Activated naive CD4-positive, alpha-beta T cell treated with anti-CD3 and anti-CD28 coated beads for 36 hours (primary cell): ENCODE measurements at regions not wholly inside any gene's neighbourhood (a gene's known extent, or its start where the extent isn't known, plus 50 kb on each side); places are given as distances from the start of the nearest gene placed in this dataset.

Experiments used
- CTCF ChIA-PET: fragments of 350-600 bp; sonication (Branson Sonifier 250); formaldehyde crosslinking; loops from one replicate; lab custom pipeline; 2021; ENCODE audit warnings: antibody characterized with exemption; lab: Charles Lee
- DNase-seq: peaks from one replicate; pipeline ENCODE4 v3.0.0-alpha.2; 2020
- H3K27ac Mint-ChIP-seq: one replicate; pipeline ENCODE4 v1.8.0; 2021; ENCODE audit warnings: mild to moderate bottlenecking, mixed read lengths
- H3K27me3 Mint-ChIP-seq: one replicate; pipeline ENCODE4 v1.8.0; 2021; ENCODE audit warnings: low read depth, mixed read lengths
- H3K36me3 Mint-ChIP-seq: one replicate; pipeline ENCODE4 v1.8.0; 2021; ENCODE audit warnings: low read depth, mixed read lengths
- H3K4me1 Mint-ChIP-seq: one replicate; pipeline ENCODE4 v1.8.0; 2021; ENCODE audit warnings: low read depth, mixed read lengths
- H3K4me3 Mint-ChIP-seq: one replicate; pipeline ENCODE4 v1.8.0; 2021; ENCODE audit warnings: mild to moderate bottlenecking, moderate library complexity, mixed read lengths
- H3K9me3 Mint-ChIP-seq: one replicate; pipeline ENCODE4 v1.8.0; 2021; ENCODE audit warnings: mixed read lengths
- intact Hi-C: fragments of 100-400 bp; cut with micrococcal nuclease; formaldehyde crosslinking; loops from one replicate; pipeline ENCODE4 v1.15.1; 2023

DNA sequence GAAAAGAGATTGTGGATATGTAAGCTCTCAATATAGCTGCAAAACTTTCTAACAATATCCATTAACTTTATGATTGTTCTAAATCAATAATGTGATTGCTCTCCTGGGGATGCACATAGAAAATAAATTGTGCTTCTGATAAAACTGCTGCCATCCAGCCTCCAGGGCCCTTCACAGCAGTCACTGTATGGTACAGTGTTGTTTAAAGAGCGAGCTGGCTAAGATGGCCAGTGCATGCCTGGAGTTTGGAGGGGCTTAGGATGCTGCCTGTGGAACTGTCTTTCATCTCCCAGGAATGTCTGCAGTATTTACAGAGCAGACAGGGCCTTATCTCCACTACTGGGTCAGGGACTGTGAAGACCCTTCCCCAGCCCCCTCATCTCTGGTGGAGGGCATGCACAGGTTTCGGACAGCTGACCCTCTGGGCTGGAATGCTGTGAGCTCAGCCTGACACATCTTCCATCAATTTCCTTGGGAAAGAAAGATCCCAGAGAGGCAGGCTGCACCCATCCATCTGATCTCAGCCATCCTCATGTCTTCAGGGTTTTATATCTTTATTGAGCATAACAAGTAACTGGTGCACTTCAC lies 137.0 kb downstream of the PLPP3 start:
- CTCF ChIA-PET: no interaction called here
- Mint-ChIP-seq H3K9me3 (no peaks in the 10 kb centered on the region), H3K27ac (no peak overlapping the region), H3K27me3 (no peaks in the 10 kb centered on the region), H3K4me1 (no peaks in the 10 kb centered on the region), H3K36me3 (no peaks in the 10 kb centered on the region), H3K4me3 (no peak overlapping the region)
- intact Hi-C loops: no loop called here
- no peak for DNase-seq

DNA sequence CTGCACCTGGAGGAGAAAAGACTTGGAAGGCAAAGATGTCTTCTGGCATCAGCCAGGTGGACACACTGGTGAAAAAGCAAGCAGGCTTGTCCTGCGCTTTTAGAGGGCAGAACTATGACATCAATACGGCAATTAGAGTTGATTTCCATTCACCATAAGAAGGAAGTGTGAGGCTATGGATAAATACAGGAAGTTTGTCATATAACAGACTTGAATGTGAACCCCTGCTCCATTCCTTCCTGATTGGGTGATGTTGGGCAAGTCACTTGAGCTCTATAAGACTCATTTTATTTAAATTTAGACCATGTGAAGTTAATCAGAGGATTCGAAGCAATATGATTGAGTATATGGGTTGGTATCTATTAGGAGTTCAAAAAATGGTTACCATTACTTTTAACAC lies 137.8 kb downstream of the PLPP3 start:
- H3K36me3 Mint-ChIP-seq: no peaks in the 10 kb centered on the region
- H3K9me3 Mint-ChIP-seq: no peaks in the 10 kb centered on the region
- CTCF ChIA-PET: no interaction called here
- no peak overlapping the region for H3K4me3 Mint-ChIP-seq
- DNase-seq: no peak
- no peaks in the 10 kb centered on the region for H3K27me3 Mint-ChIP-seq
- H3K4me1 Mint-ChIP-seq: no peaks in the 10 kb centered on the region
- intact Hi-C loops: no loop called here
- no peak overlapping the region for H3K27ac Mint-ChIP-seq

DNA sequence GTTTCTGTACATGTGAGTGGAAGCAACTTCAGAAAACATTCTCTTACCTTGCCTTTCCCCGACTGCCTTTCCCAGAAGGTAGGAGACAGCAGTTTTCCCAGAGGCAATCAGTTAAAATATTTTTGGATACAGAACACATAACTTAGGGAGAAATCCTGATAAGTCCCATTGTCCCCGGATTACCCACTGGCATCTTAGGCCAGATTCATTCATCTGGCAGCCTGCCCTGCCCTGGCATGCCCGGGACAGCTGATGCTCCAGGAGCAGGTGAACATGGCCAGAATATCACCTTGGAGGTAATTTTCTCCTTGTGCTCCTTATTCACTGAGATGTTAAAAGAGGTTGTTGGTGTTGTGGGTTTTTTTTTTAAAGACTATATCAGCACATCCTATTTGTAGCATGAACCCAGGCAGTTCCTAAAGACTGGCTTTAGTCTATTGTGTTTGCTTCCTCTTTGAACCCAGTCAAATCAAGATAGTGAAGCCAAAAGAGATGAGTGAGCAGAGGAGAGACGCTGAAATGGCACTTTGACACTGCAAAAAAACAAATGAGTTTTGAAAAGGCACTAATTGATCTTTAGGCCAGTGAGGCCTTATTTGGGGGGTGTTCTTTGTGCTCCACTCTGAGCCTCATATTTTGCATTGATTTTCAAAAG lies 139.6 kb downstream of the PLPP3 start:
- Mint-ChIP-seq H3K9me3 (no peaks in the 10 kb centered on the region), H3K4me3 (no peak overlapping the region), H3K4me1 (no peaks in the 10 kb centered on the region), H3K36me3 (no peaks in the 10 kb centered on the region), H3K27ac (no peak overlapping the region), H3K27me3 (no peaks in the 10 kb centered on the region)
- DNase-seq: no peak
- intact Hi-C loops: no loop called here
- CTCF ChIA-PET: no interaction called here

DNA sequence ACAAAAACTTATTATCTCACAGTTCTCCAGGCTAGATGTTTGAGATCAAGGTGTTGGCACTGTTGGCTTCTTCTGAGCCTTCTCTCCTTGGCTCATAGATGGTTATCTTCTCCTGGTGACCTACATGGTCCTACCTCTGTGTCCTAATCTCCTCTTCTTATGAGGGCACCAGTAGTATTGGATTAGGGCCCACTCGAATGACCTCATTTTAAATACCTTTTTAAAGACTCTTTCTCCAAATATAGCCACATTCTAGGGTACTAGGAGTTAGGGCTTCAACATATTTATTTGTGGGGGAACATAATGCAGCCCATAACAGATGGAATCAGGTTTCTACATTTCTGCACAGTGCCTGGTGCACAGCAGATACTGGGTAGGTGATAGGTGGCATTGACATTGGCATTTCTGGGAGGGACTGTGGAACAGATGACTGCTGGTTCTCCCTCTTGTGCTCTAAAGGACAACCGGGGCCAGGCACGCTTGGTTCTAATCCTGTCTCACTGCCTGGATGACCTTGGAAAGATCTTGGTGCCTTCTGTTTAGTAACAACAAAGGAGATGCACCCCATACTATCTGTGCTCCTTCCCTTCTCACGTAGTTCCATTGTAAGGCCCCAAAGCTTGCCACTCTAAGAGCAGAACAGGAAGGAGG lies 140.3 kb downstream of the PLPP3 start:
- Mint-ChIP-seq H3K36me3 (no peaks in the 10 kb centered on the region), H3K4me3 (no peak overlapping the region), H3K4me1 (no peaks in the 10 kb centered on the region), H3K9me3 (no peaks in the 10 kb centered on the region), H3K27me3 (no peaks in the 10 kb centered on the region), H3K27ac (no peak overlapping the region)
- CTCF ChIA-PET: no interaction called here
- intact Hi-C loops: no loop called here
- DNase-seq: no peak

DNA sequence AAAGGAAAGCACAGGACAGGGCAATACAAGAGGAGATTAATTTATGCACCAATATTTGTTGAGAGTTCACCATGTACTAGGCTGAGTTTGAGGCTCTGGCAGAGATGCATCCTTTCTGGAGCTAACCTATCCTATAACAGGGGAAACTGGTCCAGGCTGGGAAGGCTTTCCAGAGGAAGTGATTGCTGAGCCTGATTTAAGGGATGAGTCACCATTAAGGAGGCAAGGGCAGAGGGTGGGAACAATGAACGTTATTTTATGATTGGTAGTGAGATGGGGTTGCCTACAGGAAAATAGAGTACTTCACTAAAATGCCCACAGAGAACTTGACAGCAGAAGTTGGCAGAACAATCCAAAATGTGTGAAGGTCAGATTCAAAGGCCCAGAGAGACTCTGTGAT lies 141.4 kb downstream of the PLPP3 start:
- no peaks in the 10 kb centered on the region for H3K9me3 Mint-ChIP-seq
- no peak overlapping the region for H3K4me3 Mint-ChIP-seq
- no peak for DNase-seq
- intact Hi-C loops: no loop called here
- H3K27me3 Mint-ChIP-seq: no peaks in the 10 kb centered on the region
- H3K4me1 Mint-ChIP-seq: no peaks in the 10 kb centered on the region
- CTCF ChIA-PET: no interaction called here
- no peak overlapping the region for H3K27ac Mint-ChIP-seq
- no peaks in the 10 kb centered on the region for H3K36me3 Mint-ChIP-seq

DNA sequence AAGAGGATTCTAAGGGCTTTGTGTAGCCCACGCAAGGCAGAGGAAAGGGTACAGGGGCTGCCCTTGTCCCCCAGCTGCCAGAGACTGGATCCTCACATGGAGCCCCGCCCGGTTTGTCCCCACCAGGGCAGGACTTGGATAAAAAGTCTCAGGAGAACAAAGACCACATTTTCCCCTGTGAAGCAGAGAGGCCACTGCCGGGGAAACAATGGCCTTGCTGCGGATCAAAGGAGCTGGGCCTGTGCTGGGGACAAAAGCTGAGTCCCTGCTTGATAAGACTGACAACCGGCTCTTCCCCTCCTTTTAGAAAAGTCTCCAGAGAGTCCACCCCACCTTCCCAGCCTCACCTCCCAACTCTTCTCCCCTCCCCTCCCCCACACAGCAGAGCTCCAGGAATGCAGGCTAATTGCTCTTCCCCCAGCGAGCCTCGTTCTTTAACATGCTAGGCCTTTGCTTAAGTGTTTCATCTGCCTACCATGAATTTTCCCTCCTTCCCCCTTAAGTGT lies 142.4 kb downstream of the PLPP3 start:
- no peaks in the 10 kb centered on the region for H3K27me3 Mint-ChIP-seq
- H3K4me3 Mint-ChIP-seq: no peak overlapping the region
- intact Hi-C loops: no loop called here
- H3K27ac Mint-ChIP-seq: no peak overlapping the region
- CTCF ChIA-PET: no interaction called here
- no peaks in the 10 kb centered on the region for H3K36me3 Mint-ChIP-seq
- no peaks in the 10 kb centered on the region for H3K4me1 Mint-ChIP-seq
- H3K9me3 Mint-ChIP-seq: no peaks in the 10 kb centered on the region
- DNase-seq: no peak

DNA sequence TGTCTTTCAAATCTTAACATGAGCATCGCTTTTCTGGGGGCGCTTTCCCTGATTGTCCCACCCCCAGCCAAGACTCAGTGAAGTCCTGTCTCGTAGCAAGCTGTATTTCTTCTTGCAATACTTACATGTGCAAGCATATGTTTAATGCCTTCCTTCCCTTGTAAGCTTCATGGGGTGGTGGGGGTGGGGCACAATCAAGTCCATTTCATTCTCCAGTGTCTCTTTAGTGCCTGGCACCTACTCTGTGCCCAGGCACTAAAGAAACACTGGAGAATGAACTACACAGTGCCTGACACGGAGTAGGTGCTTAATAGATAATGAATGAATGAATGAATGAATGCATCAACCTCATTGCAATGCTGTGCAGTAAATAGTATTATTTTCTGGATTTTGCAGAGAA lies 143.1 kb downstream of the PLPP3 start:
- CTCF ChIA-PET: no interaction called here
- Mint-ChIP-seq H3K4me3 (no peak overlapping the region), H3K27me3 (no peaks in the 10 kb centered on the region), H3K27ac (no peak overlapping the region), H3K36me3 (no peaks in the 10 kb centered on the region), H3K4me1 (no peaks in the 10 kb centered on the region), H3K9me3 (no peaks in the 10 kb centered on the region)
- intact Hi-C loops: no loop called here
- no peak for DNase-seq

DNA sequence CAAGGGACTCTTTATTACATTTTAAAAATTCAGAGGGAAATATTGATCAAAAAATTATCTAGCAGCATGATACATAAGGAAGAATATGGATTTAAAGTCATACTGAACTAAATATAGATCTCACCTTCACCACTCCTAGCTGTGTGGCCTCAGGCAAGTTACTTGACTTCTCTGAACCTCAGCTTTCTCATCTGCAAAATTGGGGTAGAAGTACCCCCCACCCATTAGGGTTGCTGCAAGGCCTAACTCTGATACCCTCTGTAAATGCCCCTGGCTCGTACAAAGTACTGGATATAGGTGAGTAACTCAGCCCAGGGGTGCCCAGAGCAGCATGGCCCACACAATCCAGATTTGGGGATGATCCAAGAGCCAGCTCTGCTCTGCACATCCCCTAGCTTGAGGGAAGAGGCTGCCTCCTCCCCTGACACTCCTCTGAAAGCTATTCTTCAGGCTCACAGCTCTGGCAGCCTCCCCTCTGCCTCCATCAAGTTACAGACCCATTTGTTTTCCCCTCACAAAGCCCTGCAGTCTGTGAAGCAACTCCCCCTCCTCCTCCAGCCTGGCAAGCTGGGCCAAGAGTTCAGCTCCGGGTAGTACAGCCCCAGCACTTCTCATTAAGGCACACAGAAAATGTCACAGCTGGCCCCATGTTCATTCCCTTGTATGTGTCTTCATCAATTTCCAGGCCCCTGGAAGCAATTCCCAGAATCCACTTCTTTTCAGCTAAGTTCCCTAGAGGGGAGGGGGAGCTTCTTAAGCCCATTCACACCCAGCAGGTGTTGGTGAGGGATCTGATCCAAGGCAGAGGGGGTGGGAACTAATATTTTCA lies 143.7 kb downstream of the PLPP3 start:
- Mint-ChIP-seq H3K4me1 (no peaks in the 10 kb centered on the region), H3K4me3 (no peak overlapping the region), H3K9me3 (no peaks in the 10 kb centered on the region), H3K27me3 (no peaks in the 10 kb centered on the region), H3K27ac (no peak overlapping the region), H3K36me3 (no peaks in the 10 kb centered on the region)
- DNase-seq: no peak
- intact Hi-C loops: no loop called here
- CTCF ChIA-PET: no interaction called here

DNA sequence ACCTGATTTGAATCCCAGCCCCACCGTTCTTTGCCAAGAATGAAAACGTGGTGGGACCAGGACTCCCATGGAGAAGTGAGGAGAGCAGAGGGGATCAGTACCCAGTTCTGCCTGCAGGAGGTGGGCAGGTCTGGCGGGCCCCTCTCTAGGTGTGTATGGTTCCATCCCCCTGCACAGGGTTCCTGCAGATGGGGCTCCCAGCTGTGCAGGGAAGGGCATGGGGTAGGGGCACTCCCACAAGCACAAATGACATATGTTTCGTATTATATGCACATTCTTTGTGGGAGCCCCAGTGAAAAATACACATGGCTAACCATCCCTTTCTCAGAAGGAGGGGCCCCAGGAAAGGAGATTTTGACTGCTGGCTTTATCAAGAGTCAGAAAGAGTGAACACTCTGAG lies 144.6 kb downstream of the PLPP3 start:
- intact Hi-C loops: no loop called here
- CTCF ChIA-PET: no interaction called here
- Mint-ChIP-seq H3K9me3 (no peaks in the 10 kb centered on the region), H3K27ac (no peak overlapping the region), H3K4me1 (no peaks in the 10 kb centered on the region), H3K4me3 (no peak overlapping the region), H3K36me3 (no peaks in the 10 kb centered on the region), H3K27me3 (no peaks in the 10 kb centered on the region)
- no peak for DNase-seq

DNA sequence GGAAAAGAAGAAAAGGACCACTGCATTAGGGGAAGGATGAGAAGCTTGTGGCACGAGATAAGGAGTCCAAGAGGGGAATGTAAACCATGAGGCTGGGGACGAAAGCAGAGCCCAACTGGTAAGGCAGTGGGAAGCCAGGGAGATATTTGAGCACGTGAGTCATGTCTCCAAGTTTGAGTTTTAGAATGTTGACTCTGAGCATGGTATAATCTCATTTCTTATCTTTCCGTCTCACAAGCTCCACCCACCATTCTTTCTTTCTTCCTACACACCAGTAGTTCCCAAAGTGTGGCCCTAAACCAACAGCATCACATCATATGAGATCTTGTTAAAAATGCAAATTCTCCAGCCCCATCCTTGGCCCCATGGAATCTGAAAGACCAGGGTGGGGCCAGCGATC lies 145.3 kb downstream of the PLPP3 start:
- no peaks in the 10 kb centered on the region for H3K27me3 Mint-ChIP-seq

DNA sequence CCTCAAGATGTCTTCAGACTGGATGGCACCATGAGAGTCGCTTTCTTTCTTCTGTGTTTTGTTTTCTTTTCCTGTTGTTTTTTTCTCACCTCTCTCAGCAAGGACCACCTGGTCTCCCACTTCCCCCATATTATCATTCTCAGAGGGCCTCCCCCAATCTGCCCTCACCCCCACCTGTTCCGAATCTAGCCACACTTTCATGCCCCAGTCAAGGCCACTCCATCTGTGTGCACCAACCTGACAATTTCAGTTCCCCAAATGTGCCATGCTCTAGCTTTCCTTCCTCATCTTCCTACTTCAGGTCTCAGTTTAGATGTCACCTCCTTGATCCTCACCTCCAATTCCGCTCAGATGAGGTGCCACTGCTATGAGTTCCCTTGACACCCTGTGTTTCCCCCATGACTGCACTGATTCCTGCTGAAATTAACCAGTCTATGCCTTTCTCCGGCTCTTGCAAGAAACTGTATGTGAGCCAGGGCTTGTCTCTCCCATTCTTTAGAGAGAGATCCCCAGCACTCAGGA lies 146.2 kb downstream of the PLPP3 start:
- CTCF ChIA-PET: no interaction called here
- Mint-ChIP-seq H3K36me3 (no peaks in the 10 kb centered on the region), H3K9me3 (no peaks in the 10 kb centered on the region), H3K4me1 (no peaks in the 10 kb centered on the region), H3K27ac (no peak overlapping the region), H3K27me3 (no peaks in the 10 kb centered on the region), H3K4me3 (no peak overlapping the region)
- DNase-seq: no peak
- intact Hi-C loops: no loop called here

More for the DNA sequence above, 145.3 kb downstream of the PLPP3 start:
- intact Hi-C loops: no loop called here
- H3K4me3 Mint-ChIP-seq: no peak overlapping the region
- no peaks in the 10 kb centered on the region for H3K4me1 Mint-ChIP-seq
- H3K27ac Mint-ChIP-seq: no peak overlapping the region
- DNase-seq: no peak
- H3K9me3 Mint-ChIP-seq: no peaks in the 10 kb centered on the region
- no peaks in the 10 kb centered on the region for H3K36me3 Mint-ChIP-seq
- CTCF ChIA-PET: no interaction called here

DNA sequence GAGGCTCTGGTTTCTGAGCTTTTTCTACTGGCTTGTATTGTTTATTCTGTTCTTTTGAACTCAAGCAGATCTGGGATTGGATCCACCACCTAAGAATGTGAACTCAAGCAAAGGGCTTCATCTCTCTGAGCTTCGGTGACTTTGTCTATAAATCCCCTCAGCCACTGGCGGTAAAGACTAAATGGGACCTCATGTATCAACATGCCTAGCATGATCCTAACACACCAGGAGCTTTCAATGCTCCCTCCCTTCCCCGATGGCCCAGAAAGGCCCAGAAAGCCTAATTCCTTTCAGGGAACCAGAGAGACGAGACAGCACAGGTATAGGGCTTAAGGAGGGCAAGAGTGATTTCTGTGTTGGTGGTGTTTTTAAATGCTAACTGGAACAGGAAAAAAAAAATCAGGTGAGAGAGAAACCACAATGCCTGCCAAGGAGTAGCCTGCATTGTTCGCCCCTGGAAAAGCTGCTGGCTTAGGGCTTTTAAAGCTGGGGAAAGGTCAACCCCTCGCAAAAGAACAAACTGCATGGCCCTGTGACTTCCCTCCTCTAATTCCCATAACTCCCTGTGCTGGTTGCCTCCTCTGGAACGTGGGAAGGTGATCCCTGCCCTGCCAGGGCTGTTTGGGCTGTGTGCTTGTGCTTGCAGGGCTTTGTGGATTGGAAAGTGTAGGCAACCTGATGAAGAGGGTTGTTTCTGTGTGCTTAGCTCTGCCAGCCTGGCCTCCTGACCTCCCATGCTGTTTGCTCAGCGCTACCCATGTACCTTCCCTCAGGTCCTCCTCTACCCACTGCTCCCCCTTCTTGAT lies 147.0 kb downstream of the PLPP3 start:
- Mint-ChIP-seq H3K36me3 (no peaks in the 10 kb centered on the region), H3K27ac (no peak overlapping the region), H3K9me3 (no peaks in the 10 kb centered on the region), H3K27me3 (peaks cover 2% of the 10 kb centered on the region), H3K4me1 (no peaks in the 10 kb centered on the region), H3K4me3 (no peak overlapping the region)
- no peak for DNase-seq
- intact Hi-C loops: no loop called here
- CTCF ChIA-PET: no interaction called here
